Fibroblast of skin of right biceps (primary cell): ENCODE measurements at regions not wholly inside any gene's neighbourhood (a gene's known extent, or its start where the extent isn't known, plus 50 kb on each side); places are given as distances from the start of the nearest gene placed in this dataset.
"Not testable (repeated sequence)": the region's sequence is repeated elsewhere in the genome, so short reads cannot be mapped to it uniquely, and the experiment has no call there.

ENCODE experiments used
- DNase-seq: peaks from one replicate; pipeline ENCODE4 v3.0.0-alpha.2; 2013

GRCh38 chr5:177664737-177665136 is 64.8 kb downstream of the B4GALT7 start:
- DNase-seq = not testable (repeated sequence)

- not testable (repeated sequence) for DNase-seq
Measured at GRCh38 chr5:177665172-177665571, 65.2 kb downstream of the B4GALT7 start.

GRCh38 chr5:177665960-177666359 is 66.0 kb downstream of the B4GALT7 start:
- not testable (repeated sequence) for DNase-seq

DNA sequence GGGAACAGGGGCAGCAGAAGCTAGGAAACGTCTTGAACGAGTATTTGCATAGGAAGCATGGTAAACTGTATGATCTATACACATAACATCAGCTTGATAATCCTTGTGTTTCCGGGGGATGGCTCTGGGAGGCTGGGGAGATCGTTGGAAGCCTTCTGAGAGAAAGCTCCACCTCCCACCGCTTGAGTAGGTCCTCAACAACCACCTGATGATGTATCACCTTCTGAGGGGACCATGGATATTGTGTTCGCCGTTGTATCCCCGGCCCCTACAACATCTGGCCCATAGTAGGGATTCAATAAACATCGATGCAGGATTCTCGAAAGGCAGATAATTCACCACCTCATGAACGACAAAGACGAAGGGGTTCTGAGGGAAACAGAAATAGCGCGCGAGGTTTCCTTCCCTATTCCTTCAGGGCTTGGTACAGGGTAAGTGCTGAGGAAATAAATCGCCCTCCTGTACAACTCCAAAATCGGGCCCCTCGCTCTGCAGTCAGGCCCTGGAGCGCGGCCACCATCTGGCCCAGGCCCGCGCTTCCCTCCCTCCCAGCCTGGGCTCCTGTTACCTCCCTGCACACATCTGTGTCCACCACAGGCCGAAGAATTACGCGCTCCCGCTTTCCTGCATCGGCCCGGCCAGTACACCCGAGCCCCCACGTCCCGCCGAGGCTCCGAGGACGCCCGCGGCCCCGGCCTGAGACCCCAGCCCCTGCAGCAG is 71.3 kb downstream of the B4GALT7 start:
- not testable (repeated sequence) for DNase-seq

DNA sequence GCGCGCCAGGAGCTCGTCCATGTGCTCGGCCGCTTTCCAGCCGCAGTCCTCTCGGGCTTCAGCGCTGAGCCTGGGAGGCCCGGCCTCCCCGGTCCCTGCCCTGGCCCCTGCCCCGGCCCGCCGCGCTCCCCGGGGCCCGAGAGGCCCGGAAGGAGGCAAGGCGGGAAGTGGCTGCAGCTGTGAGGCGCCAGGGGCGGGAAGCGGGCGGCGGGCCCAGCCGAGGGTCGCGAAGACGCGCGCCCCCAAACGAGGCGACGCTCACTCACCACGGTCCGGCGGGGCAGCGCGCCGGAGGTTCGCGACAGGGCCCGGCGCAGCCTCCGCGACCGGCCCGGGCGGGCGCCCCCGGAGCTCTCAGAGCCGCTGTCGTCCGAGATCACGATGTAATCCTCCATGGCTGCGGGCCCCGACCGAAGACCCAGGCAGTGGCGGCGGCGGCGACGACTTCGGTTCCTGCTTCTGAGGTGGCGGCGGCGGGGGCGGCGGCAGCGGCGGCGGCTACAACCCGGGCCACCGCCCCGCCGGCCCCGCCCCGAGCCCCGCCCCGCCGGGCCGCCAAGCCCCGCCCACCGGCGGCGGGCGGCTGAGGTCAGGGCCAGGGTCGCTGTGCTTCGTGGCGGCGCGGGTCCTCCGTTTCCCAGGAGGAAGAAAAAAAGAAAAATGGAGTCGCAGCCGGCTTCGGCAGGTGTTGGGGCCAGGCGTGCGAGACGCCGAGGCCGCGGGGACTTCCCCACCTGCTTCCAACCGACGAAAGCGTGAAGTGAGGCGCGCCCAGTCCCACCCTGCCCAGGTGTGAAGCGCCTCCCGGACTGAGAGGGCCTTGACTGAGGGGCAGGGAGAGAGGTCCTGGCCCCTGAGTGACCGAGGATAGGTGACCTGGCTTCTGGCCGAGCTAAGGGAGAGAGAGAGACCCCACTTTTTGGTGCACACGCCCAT is 72.1 kb downstream of the B4GALT7 start:
- DNase-seq = peak; percentile 44
